Right lobe of liver (tissue), 4 donors: ENCODE measurements at regions not wholly inside any gene's neighbourhood (a gene's known extent, or its start where the extent isn't known, plus 50 kb on each side); places are given as distances from the start of the nearest gene placed in this dataset.

Experiments used
- CTCF ChIP-seq, 4 donors: fragments of 200-600 bp in 3 of 4; fragments of 450-650 bp in 1 of 4; IDR thresholded peaks; one replicate each; pipeline versions ENCODE4 v1.5.1 to v1.8.0; 2016 to 2022; ENCODE audit warnings: antibody characterized with exemption in 4 of 4, mild to moderate bottlenecking in 2 of 4
- POLR2A ChIP-seq: fragments of 450-650 bp; IDR thresholded peaks from one replicate; pipeline ENCODE4 v1.6.1; 2017; ENCODE audit warnings: antibody characterized with exemption, mild to moderate bottlenecking
- donor health status: DM: no; HTN: no; CAD: no.
- donor health status: DM: no; HTN: no; CAD: no.
- donor health status: DM: no; HTN: yes; CAD: no.

- TF ChIP-seq CTCF (IDR thresholded peaks at IDR 0.05): no peak
- TF ChIP-seq POLR2A: no peak
These were observed 159.4 kb upstream of the TAB2 start for GRCh38 chr6:149158076-149158475.
